Skin of body (tissue), 1 donor: ENCODE measurements at regions not wholly inside any gene's neighbourhood (a gene's known extent, or its start where the extent isn't known, plus 50 kb on each side); places are given as distances from the start of the nearest gene placed in this dataset.

ENCODE experiments used
- DNase-seq: peaks from one replicate; lab custom pipeline; 2025; lab: John Stamatoyannopoulos, UW

GRCh38 chr10:111131168-111131799, 54.5 kb downstream of the ADRA2A start:
- no peak for DNase-seq

GRCh38 chr10:111137007-111137406, 60.2 kb downstream of the ADRA2A start:
- DNase-seq, result no peak

- no peak for DNase-seq
These were observed 60.8 kb downstream of the ADRA2A start for GRCh38 chr10:111137587-111137986.

GRCh38 chr10:111138544-111138943, 61.7 kb downstream of the ADRA2A start:
- no peak for DNase-seq

GRCh38 chr10:111139567-111139966, 62.7 kb downstream of the ADRA2A start:
- no peak for DNase-seq

- no peak for DNase-seq
These were observed 65.4 kb downstream of the ADRA2A start for GRCh38 chr10:111142092-111142768.

- DNase-seq, result no peak
These were observed 69.3 kb downstream of the ADRA2A start for GRCh38 chr10:111146025-111146640.

GRCh38 chr10:111148025-111148424, 71.2 kb downstream of the ADRA2A start:
- no peak for DNase-seq

GRCh38 chr10:111148440-111148839, 71.6 kb downstream of the ADRA2A start:
- no peak for DNase-seq

- DNase-seq, result no peak
These were observed 73.9 kb downstream of the ADRA2A start for GRCh38 chr10:111150691-111151090.

GRCh38 chr10:111151595-111152307, 74.9 kb downstream of the ADRA2A start:
- DNase-seq, result no peak

GRCh38 chr10:111156754-111157153, 79.9 kb downstream of the ADRA2A start:
- DNase-seq, result no peak

GRCh38 chr10:111158595-111158994, 81.8 kb downstream of the ADRA2A start:
- no peak for DNase-seq

GRCh38 chr10:111161109-111161874, 84.5 kb downstream of the ADRA2A start:
- DNase-seq, result no peak

- DNase-seq, result no peak
These were observed 94.4 kb downstream of the ADRA2A start for GRCh38 chr10:111171183-111171582.

- DNase-seq, result no peak
These were observed 99.0 kb downstream of the ADRA2A start for GRCh38 chr10:111175787-111176186.

GRCh38 chr10:111177379-111177778, 100.5 kb downstream of the ADRA2A start:
- DNase-seq, result no peak

- DNase-seq, result no peak
These were observed 102.7 kb downstream of the ADRA2A start for GRCh38 chr10:111179514-111179913.

- no peak for DNase-seq
These were observed 109.5 kb downstream of the ADRA2A start for GRCh38 chr10:111186358-111186757.

GRCh38 chr10:111187096-111187495, 110.3 kb downstream of the ADRA2A start:
- DNase-seq, result no peak

- no peak for DNase-seq
These were observed 122.8 kb downstream of the ADRA2A start for GRCh38 chr10:111199587-111199986.
